Thyroid gland (tissue), 4 donors: ENCODE measurements at regions not wholly inside any gene's neighbourhood (a gene's known extent, or its start where the extent isn't known, plus 50 kb on each side); places are given as distances from the start of the nearest gene placed in this dataset.
"Not testable (repeated sequence)": the region's sequence is repeated elsewhere in the genome, so short reads cannot be mapped to it uniquely, and the experiment has no call there.

Experiments
- DNase-seq, 2 donors: peaks; one replicate each; pipeline ENCODE4 v3.0.0-alpha.2; 2019
- H3K27ac ChIP-seq, 3 donors: fragments of 200-600 bp; sonication (generic); 1 replicate in 2 of 3; 2 replicates in 1 of 3; pipeline ENCODE4 v1.5.1; 2016 to 2019; ENCODE audit warnings: mild to moderate bottlenecking in 1 of 3, moderate library complexity in 1 of 3
- H3K27me3 ChIP-seq: fragments of 200-600 bp; sonication (generic); one replicate; pipeline ENCODE4 v1.5.1; 2019
- H3K36me3 ChIP-seq, 2 donors: fragments of 200-600 bp; sonication (generic); one replicate each; pipeline ENCODE4 v1.5.1; 2016 to 2019
- H3K4me1 ChIP-seq, 2 donors: fragments of 200-600 bp; sonication (generic); one replicate each; pipeline ENCODE4 v1.5.1; 2017 to 2019
- H3K4me3 ChIP-seq, 3 donors: fragments of 200-600 bp; sonication (generic); replicated peaks in 1 of 3; 1 replicate in 2 of 3; 2 replicates in 1 of 3; pipeline ENCODE4 v1.5.1; 2016; ENCODE audit warnings: mild to moderate bottlenecking in 1 of 3
- H3K9me3 ChIP-seq: fragments of 200-600 bp; sonication (generic); one replicate; pipeline ENCODE4 v1.5.1; 2017
- CTCF ChIP-seq, 6 experiments: fragments of 200-600 bp in 3 of 6; fragments of 450-650 bp in 3 of 6; sonication (generic) in 3 of 6; IDR thresholded peaks; one replicate each; pipeline ENCODE4 v1.5.1; 2016 to 2019; ENCODE audit warnings: antibody characterized with exemption in 6 of 6, mild to moderate bottlenecking in 2 of 6, inconsistent platforms in 1 of 6, moderate library complexity in 1 of 6
- POLR2A ChIP-seq, 2 donors: fragments of 450-650 bp; IDR thresholded peaks; one replicate each; pipeline ENCODE4 v1.6.1; 2017; ENCODE audit warnings: antibody characterized with exemption in 2 of 2, mild to moderate bottlenecking in 2 of 2, moderate library complexity in 1 of 2
- WGBS, 2 donors: methylation state at CpG; one replicate each; pipeline ENCODE4 v1.1.5; 2017; 5-methylcytosine and 5-hydroxymethylcytosine counted together
- intact Hi-C: fragments of 100-400 bp; cut with DNase I; formaldehyde crosslinking; loops from one replicate; pipeline ENCODE4 v1.15.1; 2023

GRCh38 chr12:39675263-39675662 lies 55.7 kb upstream of the ABCD2 start:
- Histone ChIP-seq H3K36me3 (no peaks in the 10 kb centered on the region), H3K9me3 (no peaks in the 10 kb centered on the region), H3K27me3 (no peaks in the 10 kb centered on the region), H3K4me3 (no peak overlapping the region), H3K4me1 (no peaks in the 10 kb centered on the region), H3K27ac (no peak overlapping the region)
- intact Hi-C loops: no loop called here
- TF ChIP-seq POLR2A (IDR thresholded peaks at IDR 0.05) (no peak), CTCF (IDR thresholded peaks at IDR 0.05) (no peak)
- WGBS, 2 donors: 82 to 89% methylated on average over 1 of the region's 1 CpG
- DNase-seq: no peak

- Histone ChIP-seq H3K4me3 (no peak overlapping the region), H3K9me3 (no peaks in the 10 kb centered on the region), H3K27me3 (no peaks in the 10 kb centered on the region), H3K27ac (no peak overlapping the region), H3K4me1 (no peaks in the 10 kb centered on the region), H3K36me3 (no peaks in the 10 kb centered on the region)
- TF ChIP-seq CTCF (IDR thresholded peaks at IDR 0.05): no peak
- TF ChIP-seq POLR2A (IDR thresholded peaks at IDR 0.05): no peak
- 72 to 81% methylated on average over 1 of the region's 1 CpG for WGBS, 2 donors
- no peak for DNase-seq
- intact Hi-C loops: no loop called here
Observed at GRCh38 chr12:39672976-39673375, 53.4 kb upstream of the ABCD2 start.

- Histone ChIP-seq H3K27me3 (no peaks in the 10 kb centered on the region), H3K9me3 (no peaks in the 10 kb centered on the region), H3K27ac (no peak overlapping the region), H3K4me1 (no peaks in the 10 kb centered on the region), H3K4me3 (no peak overlapping the region), H3K36me3 (no peaks in the 10 kb centered on the region)
- intact Hi-C loops: no loop called here
- TF ChIP-seq CTCF (IDR thresholded peaks at IDR 0.05) (no peak), POLR2A (IDR thresholded peaks at IDR 0.05) (no peak)
- 94 to 98% methylated on average over 4 to 5 of the region's 5 CpGs for WGBS, 2 donors
- DNase-seq: no peak
Observed at GRCh38 chr12:39671898-39672875, 52.6 kb upstream of the ABCD2 start.

- WGBS, 2 donors: 65 to 69% methylated on average over 3 to 4 of the region's 7 CpGs
- H3K36me3 ChIP-seq, H3K27ac ChIP-seq, H3K27me3 ChIP-seq, H3K9me3 ChIP-seq, DNase-seq, intact Hi-C loops, H3K4me1 ChIP-seq, H3K4me3 ChIP-seq: not testable (repeated sequence)
Observed at GRCh38 chr12:39669539-39669938, 49.9 kb upstream of the ABCD2 start.
